Neural cell (in vitro differentiated cells): ENCODE measurements at regions not wholly inside any gene's neighbourhood (a gene's known extent, or its start where the extent isn't known, plus 50 kb on each side); places are given as distances from the start of the nearest gene placed in this dataset.

Source experiments
- H2AFZ ChIP-seq: fragments of 200-600, 300-800 bp; sonication (generic), shearing (Covaris generic); 2 replicates; pipeline ENCODE4 v1.6.0; 2014; ENCODE audit warnings: low read depth, mild to moderate bottlenecking, antibody characterized with exemption, low read length, moderate library complexity
- H3F3A ChIP-seq: fragments of 200-600 bp; shearing (Covaris generic); 2 replicates; pipeline ENCODE4 v1.6.1; 2016; ENCODE audit warnings: mild to moderate bottlenecking, moderate library complexity, mixed read lengths, antibody characterized with exemption, low read length; ENCODE audit not compliant: insufficient read depth, poor library complexity, severe bottlenecking
- H3K27ac ChIP-seq: fragments of 200-600, 300-800 bp; sonication (generic), shearing (Covaris generic); 2 replicates; pipeline ENCODE4 v1.5.1; 2014; ENCODE audit warnings: mild to moderate bottlenecking, low read length, moderate library complexity
- H3K27me3 ChIP-seq: fragments of 300-800, 200-600 bp; sonication (generic), shearing (Covaris generic); 2 replicates; pipeline ENCODE4 v1.6.0; 2014; ENCODE audit warnings: mild to moderate bottlenecking, low read depth, low read length, moderate library complexity; ENCODE audit not compliant: insufficient read depth
- H3K36me3 ChIP-seq: fragments of 300-800, 200-600 bp; sonication (generic), shearing (Covaris generic); 2 replicates; pipeline ENCODE4 v1.5.1; 2014; ENCODE audit warnings: mild to moderate bottlenecking, antibody characterized with exemption, low read length, moderate library complexity; ENCODE audit not compliant: insufficient read depth
- H3K4me2 ChIP-seq: fragments of 300-800, 200-600 bp; sonication (generic), shearing (Covaris generic); 2 replicates; pipeline ENCODE4 v1.6.0; 2014; ENCODE audit warnings: mild to moderate bottlenecking, low read length
- H3K4me3 ChIP-seq: fragments of 300-800, 200-600 bp; sonication (generic), shearing (Covaris generic); 2 replicates; pipeline ENCODE4 v1.5.1; 2014; ENCODE audit warnings: mild to moderate bottlenecking, low read length, moderate library complexity
- H3K79me2 ChIP-seq: fragments of 200-600 bp; shearing (Covaris generic); replicated peaks from 2 replicates; pipeline ENCODE4 v1.6.0; 2014; ENCODE audit warnings: mild to moderate bottlenecking, low read length, moderate library complexity; ENCODE audit not compliant: insufficient read depth
- H3K9ac ChIP-seq: fragments of 300-800, 200-600 bp; sonication (generic), shearing (Covaris generic); 2 replicates; pipeline ENCODE4 v1.6.1; 2016; ENCODE audit warnings: mild to moderate bottlenecking, low read length, mixed read lengths
- H3K9me2 ChIP-seq: fragments of 200-600 bp; shearing (Covaris generic); 2 replicates; pipeline ENCODE4 v1.6.1; 2016; ENCODE audit warnings: mild to moderate bottlenecking, low read length, mixed read lengths; ENCODE audit not compliant: insufficient read depth
- H3K9me3 ChIP-seq: fragments of 200-600, 300-800 bp; sonication (generic), shearing (Covaris generic); 2 replicates; pipeline ENCODE4 v1.6.1; 2016; ENCODE audit warnings: mild to moderate bottlenecking, mixed run types, low read length, moderate library complexity, mixed read lengths
- H4K20me1 ChIP-seq: fragments of 200-600 bp; shearing (Covaris generic); 2 replicates; pipeline ENCODE4 v1.6.1; 2016; ENCODE audit warnings: mild to moderate bottlenecking, mixed run types; ENCODE audit not compliant: insufficient read depth
- CTCF ChIP-seq: fragments of 450-650 bp; IDR thresholded peaks from 2 replicates; pipeline ENCODE4 v1.5.1; 2014; ENCODE audit warnings: antibody characterized with exemption, mild to moderate bottlenecking, moderate library complexity; ENCODE audit not compliant: poor library complexity, severe bottlenecking
- EP300 ChIP-seq: fragments of 450-650 bp; conservative IDR thresholded peaks from 2 replicates; pipeline ENCODE4 v1.6.1; 2014; ENCODE audit warnings: antibody characterized with exemption, mild to moderate bottlenecking, moderate library complexity; ENCODE audit not compliant: poor library complexity, severe bottlenecking
- EZH2 ChIP-seq: fragments of 200-600, 300-800 bp; shearing (Covaris generic), sonication (generic); IDR thresholded peaks from 2 replicates; pipeline ENCODE4 v1.6.1; 2014; ENCODE audit warnings: antibody characterized with exemption, low read length, borderline replicate concordance, mild to moderate bottlenecking; ENCODE audit not compliant: insufficient read depth, poor library complexity, severe bottlenecking
- MXI1 ChIP-seq: fragments of 450-650 bp; conservative IDR thresholded peaks from 2 replicates; pipeline ENCODE4 v1.6.1; 2014; ENCODE audit warnings: antibody characterized with exemption, mild to moderate bottlenecking; ENCODE audit not compliant: poor library complexity, severe bottlenecking
- POLR2AphosphoS5 ChIP-seq: IDR thresholded peaks from 2 replicates; pipeline ENCODE4 v1.6.1; 2012
- RAD21 ChIP-seq: fragments of 450-650 bp; conservative IDR thresholded peaks from 2 replicates; pipeline ENCODE4 v1.6.1; 2014; ENCODE audit warnings: antibody characterized with exemption, mild to moderate bottlenecking, moderate library complexity
- REST ChIP-seq: IDR thresholded peaks from 2 replicates; pipeline ENCODE4 v1.6.1; 2012; ENCODE audit warnings: borderline replicate concordance
- SMC3 ChIP-seq: fragments of 450-650 bp; conservative IDR thresholded peaks from 2 replicates; pipeline ENCODE4 v1.6.1; 2014; ENCODE audit warnings: antibody characterized with exemption, mild to moderate bottlenecking, moderate library complexity; ENCODE audit not compliant: poor library complexity
- TAF1 ChIP-seq: IDR thresholded peaks from 2 replicates; pipeline ENCODE4 v1.6.1; 2012; ENCODE audit warnings: low read depth

- H3K27ac ChIP-seq, result no peak overlapping the region
- no peaks in the 10 kb centered on the region for H3K36me3 ChIP-seq
- TF ChIP-seq EP300 (no peak), EZH2 (no peak), CTCF (no peak), POLR2AphosphoS5 (peak; percentile 24), SMC3 (no peak), RAD21 (no peak)
- H3F3A ChIP-seq, result no peaks in the 10 kb centered on the region
- H3K79me2 ChIP-seq, result no peaks in the 10 kb centered on the region
- no peak overlapping the region for H3K9ac ChIP-seq
- H3K9me2 ChIP-seq, result no peaks in the 10 kb centered on the region
- H3K4me2 ChIP-seq, result no peak overlapping the region
- H4K20me1 ChIP-seq, result no peaks in the 10 kb centered on the region
- H2AFZ ChIP-seq, result no peak overlapping the region
- H3K27me3 ChIP-seq, result no peaks in the 10 kb centered on the region
- H3K9me3 ChIP-seq, result no peaks in the 10 kb centered on the region
- H3K4me3 ChIP-seq, result no peak overlapping the region
Measured at GRCh38 chr7:110522761-110523200, 568.1 kb upstream of the LRRN3 start.

- no peaks in the 10 kb centered on the region for H3F3A ChIP-seq
- H3K36me3 ChIP-seq, result no peaks in the 10 kb centered on the region
- H3K27me3 ChIP-seq, result no peaks in the 10 kb centered on the region
- no peak overlapping the region for H3K9ac ChIP-seq
- no peak for TF ChIP-seq EP300
- no peak for TF ChIP-seq EZH2
- no peaks in the 10 kb centered on the region for H3K79me2 ChIP-seq
- no peaks in the 10 kb centered on the region for H3K9me3 ChIP-seq
- no peak overlapping the region for H3K4me3 ChIP-seq
- no peak overlapping the region for H3K4me2 ChIP-seq
- H4K20me1 ChIP-seq, result no peaks in the 10 kb centered on the region
- H2AFZ ChIP-seq, result no peak overlapping the region
- no peaks in the 10 kb centered on the region for H3K9me2 ChIP-seq
- no peak overlapping the region for H3K27ac ChIP-seq
Measured at GRCh38 chr7:110529175-110529574, 561.8 kb upstream of the LRRN3 start.

GRCh38 chr7:110531186-110531585, 559.7 kb upstream of the LRRN3 start:
- H2AFZ ChIP-seq, result no peak overlapping the region

More at GRCh38 chr7:110531186-110531585, 559.7 kb upstream of the LRRN3 start:
- H3K9me2 ChIP-seq, result no peaks in the 10 kb centered on the region
- H3K9ac ChIP-seq, result no peak overlapping the region
- no peaks in the 10 kb centered on the region for H3K27me3 ChIP-seq
- H3K79me2 ChIP-seq, result no peaks in the 10 kb centered on the region
- TF ChIP-seq TAF1 (no peak), EZH2 (no peak), POLR2AphosphoS5 (no peak), RAD21 (no peak), EP300 (no peak), MXI1 (no peak), SMC3 (no peak), REST (no peak), CTCF (no peak)
- no peaks in the 10 kb centered on the region for H3F3A ChIP-seq
- H3K36me3 ChIP-seq, result no peaks in the 10 kb centered on the region
- H3K4me2 ChIP-seq, result no peak overlapping the region
- no peak overlapping the region for H3K4me3 ChIP-seq
- no peaks in the 10 kb centered on the region for H3K9me3 ChIP-seq
- H3K27ac ChIP-seq, result no peak overlapping the region
- H4K20me1 ChIP-seq, result no peaks in the 10 kb centered on the region
